Body of pancreas (tissue), 4 donors: ENCODE measurements at regions not wholly inside any gene's neighbourhood (a gene's known extent, or its start where the extent isn't known, plus 50 kb on each side); places are given as distances from the start of the nearest gene placed in this dataset.

Experiments
- ATAC-seq: fragments of 150-250 bp; one replicate; pipeline ENCODE4 v1.9.1; 2016
- DNase-seq, 4 donors: peaks; one replicate each; pipeline ENCODE4 v3.0.0-alpha.2; 2019
- H3K27ac ChIP-seq, 4 donors: fragments of 200-600 bp; sonication (generic); 1 replicate in 3 of 4; 2 replicates in 1 of 4; pipeline versions ENCODE4 v1.5.1 to v1.6.1; 2016 to 2019; ENCODE audit warnings: mild to moderate bottlenecking in 1 of 4, mixed read lengths in 1 of 4, moderate library complexity in 1 of 4
- H3K27me3 ChIP-seq, 2 donors: fragments of 200-600 bp; sonication (generic); one replicate each; pipeline ENCODE4 v1.6.0; 2016; ENCODE audit warnings: mild to moderate bottlenecking in 1 of 2
- H3K36me3 ChIP-seq, 2 donors: fragments of 200-600 bp; sonication (generic); replicated peaks in 1 of 2; 2 replicates each; pipeline ENCODE4 v1.5.1; 2016; ENCODE audit warnings: low read depth in 2 of 2; ENCODE audit not compliant: insufficient read depth in 1 of 2
- H3K4me1 ChIP-seq: fragments of 200-600 bp; sonication (generic); one replicate; pipeline ENCODE4 v1.6.0; 2016
- H3K4me3 ChIP-seq, 2 donors: fragments of 200-600 bp; sonication (generic); 1 replicate in 1 of 2; 2 replicates in 1 of 2; pipeline ENCODE4 v1.5.1; 2016 to 2019
- H3K9me3 ChIP-seq, 3 donors: fragments of 200-600 bp; sonication (generic); 1 replicate in 2 of 3; 2 replicates in 1 of 3; pipeline ENCODE4 v1.5.1; 2016
- POLR2A ChIP-seq, 3 donors: fragments of 450-650 bp; IDR thresholded peaks; one replicate each; pipeline ENCODE4 v1.6.1; 2016; ENCODE audit warnings: antibody characterized with exemption in 3 of 3, mild to moderate bottlenecking in 2 of 3
- WGBS, 2 donors: methylation state at CpG; one replicate each; pipeline ENCODE4 v1.1.5; 2017; 5-methylcytosine and 5-hydroxymethylcytosine counted together
- intact Hi-C: fragments of 100-400 bp; cut with DNase I; formaldehyde crosslinking; loops from one replicate; pipeline ENCODE4 v1.15.1; 2023
- TF ChIP-seq, protein P1 (sequence below), 7 experiments: fragments of 450-650 bp in 4 of 7; fragments of 200-600 bp in 3 of 7; sonication (generic) in 3 of 7; IDR thresholded peaks; one replicate each; pipeline ENCODE4 v1.5.1; 2016 to 2019; ENCODE audit warnings: antibody characterized with exemption in 7 of 7

GRCh38 chr2:10964052-10964790, 52.5 kb downstream of the KCNF1 start:
- H3K27me3 ChIP-seq: no peaks in the 10 kb centered on the region
- no peak overlapping the region for H3K4me3 ChIP-seq
- no peaks in the 10 kb centered on the region for H3K36me3 ChIP-seq
- no peak overlapping the region for H3K27ac ChIP-seq
- no peaks in the 10 kb centered on the region for H3K4me1 ChIP-seq
- WGBS, 2 donors: 60% methylated on average over 14 of the region's 14 CpGs
- H3K9me3 ChIP-seq: no peaks in the 10 kb centered on the region
- DNase-seq (no peak), ATAC-seq (no peak)
- TF ChIP-seq, protein P1, sequence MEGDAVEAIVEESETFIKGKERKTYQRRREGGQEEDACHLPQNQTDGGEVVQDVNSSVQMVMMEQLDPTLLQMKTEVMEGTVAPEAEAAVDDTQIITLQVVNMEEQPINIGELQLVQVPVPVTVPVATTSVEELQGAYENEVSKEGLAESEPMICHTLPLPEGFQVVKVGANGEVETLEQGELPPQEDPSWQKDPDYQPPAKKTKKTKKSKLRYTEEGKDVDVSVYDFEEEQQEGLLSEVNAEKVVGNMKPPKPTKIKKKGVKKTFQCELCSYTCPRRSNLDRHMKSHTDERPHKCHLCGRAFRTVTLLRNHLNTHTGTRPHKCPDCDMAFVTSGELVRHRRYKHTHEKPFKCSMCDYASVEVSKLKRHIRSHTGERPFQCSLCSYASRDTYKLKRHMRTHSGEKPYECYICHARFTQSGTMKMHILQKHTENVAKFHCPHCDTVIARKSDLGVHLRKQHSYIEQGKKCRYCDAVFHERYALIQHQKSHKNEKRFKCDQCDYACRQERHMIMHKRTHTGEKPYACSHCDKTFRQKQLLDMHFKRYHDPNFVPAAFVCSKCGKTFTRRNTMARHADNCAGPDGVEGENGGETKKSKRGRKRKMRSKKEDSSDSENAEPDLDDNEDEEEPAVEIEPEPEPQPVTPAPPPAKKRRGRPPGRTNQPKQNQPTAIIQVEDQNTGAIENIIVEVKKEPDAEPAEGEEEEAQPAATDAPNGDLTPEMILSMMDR (IDR thresholded peaks at IDR 0.05): no peak
- TF ChIP-seq POLR2A (IDR thresholded peaks at IDR 0.05): no peak
- intact Hi-C loops: loop anchor here (10.0 kb wide), 1 partner anchor 131 kb away; no protein-coding TSS in a partner anchor

- ATAC-seq (no peak), DNase-seq (no peak)
- no peaks in the 10 kb centered on the region for H3K4me1 ChIP-seq
- H3K9me3 ChIP-seq: no peaks in the 10 kb centered on the region
- H3K36me3 ChIP-seq: no peaks in the 10 kb centered on the region
- no peaks in the 10 kb centered on the region for H3K27me3 ChIP-seq
- WGBS, 2 donors: 90 to 91% methylated on average over 19 of the region's 19 CpGs
- H3K27ac ChIP-seq: no peak overlapping the region
- intact Hi-C loops: loop anchor here (10.0 kb wide), 1 partner anchor 129 kb away; no protein-coding TSS in a partner anchor
- TF ChIP-seq, protein P1 (IDR thresholded peaks at IDR 0.05): no peak
- no peak for TF ChIP-seq POLR2A (IDR thresholded peaks at IDR 0.05)
- H3K4me3 ChIP-seq: no peak overlapping the region
Observed at GRCh38 chr2:10965241-10965843, 53.6 kb downstream of the KCNF1 start.

DNA sequence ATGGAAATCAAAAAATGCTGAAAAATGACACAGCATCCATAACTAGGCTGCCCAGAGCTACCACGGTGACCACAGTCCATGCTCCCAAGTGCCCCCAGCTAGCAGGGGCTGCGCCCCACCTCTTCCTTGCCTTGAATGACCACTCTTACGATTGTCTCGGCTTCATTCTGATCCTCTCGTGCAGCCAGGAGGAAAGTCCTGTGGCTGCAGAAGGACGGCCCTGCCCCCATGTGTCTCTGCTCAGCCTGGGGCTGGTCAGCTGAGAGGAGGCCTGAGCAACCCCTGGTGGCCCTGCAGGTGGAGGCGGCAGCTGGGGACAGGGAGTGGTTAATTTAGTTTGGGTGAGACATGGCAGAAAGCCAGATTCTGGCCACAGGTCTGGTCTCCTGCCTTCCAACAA, 54.3 kb downstream of the KCNF1 start:
- Histone ChIP-seq H3K9me3 (no peaks in the 10 kb centered on the region), H3K36me3 (no peaks in the 10 kb centered on the region), H3K4me1 (no peaks in the 10 kb centered on the region), H3K27me3 (no peaks in the 10 kb centered on the region), H3K4me3 (no peak overlapping the region), H3K27ac (no peak overlapping the region)
- 92 to 93% methylated on average over 6 to 7 of the region's 7 CpGs for WGBS, 2 donors
- intact Hi-C loops: loop anchor here (10.0 kb wide), 1 partner anchor 129 kb away; no protein-coding TSS in a partner anchor
- DNase-seq (no peak), ATAC-seq (no peak)
- no peak for TF ChIP-seq POLR2A (IDR thresholded peaks at IDR 0.05)
- TF ChIP-seq, protein P1 (IDR thresholded peaks at IDR 0.05): no peak

- Histone ChIP-seq H3K36me3 (no peaks in the 10 kb centered on the region), H3K27me3 (no peaks in the 10 kb centered on the region), H3K4me3 (no peak overlapping the region), H3K4me1 (no peaks in the 10 kb centered on the region), H3K9me3 (no peaks in the 10 kb centered on the region), H3K27ac (no peak overlapping the region)
- intact Hi-C loops: loop anchor here (10.0 kb wide), 1 partner anchor 128 kb away; no protein-coding TSS in a partner anchor
- TF ChIP-seq, protein P1 (IDR thresholded peaks at IDR 0.05): no peak
- TF ChIP-seq POLR2A (IDR thresholded peaks at IDR 0.05): no peak
- ATAC-seq (no peak), DNase-seq (no peak)
- 49 to 87% methylated on average over 3 to 13 of the region's 13 CpGs for WGBS, 2 donors
Observed at GRCh38 chr2:10966741-10967140, 55.0 kb downstream of the KCNF1 start.
